ENCODE measurements at regions not wholly inside any gene's neighbourhood (a gene's known extent, or its start where the extent isn't known, plus 50 kb on each side); places are given as distances from the start of the nearest gene placed in this dataset.
"Not testable (repeated sequence)": the region's sequence is repeated elsewhere in the genome, so short reads cannot be mapped to it uniquely, and the experiment has no call there.

DNA sequence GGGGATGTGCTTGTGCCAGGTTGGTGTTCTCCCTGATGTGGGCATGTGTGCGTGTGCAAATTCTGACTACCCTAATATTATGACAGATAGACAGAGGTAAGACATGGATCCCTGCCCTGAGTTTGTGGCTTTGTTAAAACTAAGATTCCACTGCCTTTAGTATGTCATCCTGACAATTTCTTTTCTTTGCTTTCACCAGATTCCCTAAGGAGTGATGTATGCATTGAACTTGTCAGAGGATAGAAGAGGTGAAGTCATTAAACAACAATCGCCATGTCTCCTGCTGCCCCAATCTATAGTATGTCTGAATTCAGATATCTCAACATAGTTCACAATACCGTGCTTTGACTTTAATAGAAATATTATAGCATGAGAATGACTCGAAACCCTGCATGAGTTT lies 137.1 kb upstream of the ELAC2 start:
- H3K27ac Mint-ChIP-seq, result no peak overlapping the region
- no peak overlapping the region for H3K4me3 Mint-ChIP-seq
- DNase-seq, result no peak
- H3K27me3 Mint-ChIP-seq, result peaks cover 4% of the 10 kb centered on the region
- no peak for ATAC-seq
- no peaks in the 10 kb centered on the region for H3K9me3 ChIP-seq (ENCODE audit: control insufficient read depth, low read length, poor library complexity, severe bottlenecking)
- no peaks in the 10 kb centered on the region for H3K36me3 Mint-ChIP-seq (ENCODE audit: low read depth)
- no peaks in the 10 kb centered on the region for H3K4me1 Mint-ChIP-seq

DNA sequence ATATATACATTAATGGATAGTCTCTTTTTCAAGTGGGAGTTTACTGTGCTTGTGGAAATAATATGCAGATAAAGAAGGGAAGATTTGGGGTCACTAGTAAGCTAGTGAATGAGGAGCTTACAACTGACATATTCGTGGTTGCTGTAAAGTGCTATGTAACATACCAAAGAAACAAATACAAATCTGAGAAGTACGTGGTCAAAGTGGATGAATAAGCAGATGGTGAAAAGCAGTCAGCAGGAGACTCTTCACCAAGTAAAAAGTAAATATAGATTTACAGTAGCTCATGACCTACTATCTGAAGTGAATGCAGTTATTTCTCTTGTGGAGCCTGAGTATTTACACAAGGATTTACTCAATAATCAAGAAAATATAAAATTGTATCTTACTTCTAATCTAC lies 136.6 kb upstream of the ELAC2 start:
- H3K27ac Mint-ChIP-seq, result no peak overlapping the region
- DNase-seq (no peak), ATAC-seq (no peak)
- no peak overlapping the region for H3K4me3 Mint-ChIP-seq
- H3K4me1 Mint-ChIP-seq, result no peaks in the 10 kb centered on the region
- no peaks in the 10 kb centered on the region for H3K9me3 ChIP-seq (ENCODE audit: control insufficient read depth, low read length, poor library complexity, severe bottlenecking)
- peaks cover 4% of the 10 kb centered on the region for H3K27me3 Mint-ChIP-seq
- no peaks in the 10 kb centered on the region for H3K36me3 Mint-ChIP-seq (ENCODE audit: low read depth)

DNA sequence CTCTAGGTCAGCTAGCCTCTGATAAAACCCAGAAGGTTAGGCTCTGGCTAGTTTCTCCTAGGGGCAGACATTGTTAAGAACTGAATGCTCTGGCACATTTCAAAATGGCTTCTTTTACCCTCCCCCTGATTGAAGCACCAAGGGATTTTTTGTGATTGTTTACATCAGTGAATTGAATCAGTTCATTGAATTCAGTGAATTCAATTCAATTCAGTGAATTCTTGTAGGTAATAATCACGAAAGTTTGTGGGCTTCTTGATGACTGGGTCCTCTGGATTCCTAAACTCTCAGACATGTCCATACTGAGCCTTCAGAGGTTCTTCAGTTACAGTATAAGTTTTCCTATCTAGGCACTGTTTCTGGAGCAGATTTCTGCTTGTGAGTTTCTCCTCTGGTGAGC lies 135.2 kb upstream of the ELAC2 start:
- H3K27ac Mint-ChIP-seq, result no peak overlapping the region
- no peak overlapping the region for H3K4me3 Mint-ChIP-seq
- peaks cover 4% of the 10 kb centered on the region for H3K27me3 Mint-ChIP-seq
- H3K9me3 ChIP-seq (ENCODE audit: control insufficient read depth, low read length, poor library complexity, severe bottlenecking), result no peaks in the 10 kb centered on the region
- ATAC-seq, result no peak
- no peaks in the 10 kb centered on the region for H3K36me3 Mint-ChIP-seq (ENCODE audit: low read depth)
- no peaks in the 10 kb centered on the region for H3K4me1 Mint-ChIP-seq
- no peak for DNase-seq

DNA sequence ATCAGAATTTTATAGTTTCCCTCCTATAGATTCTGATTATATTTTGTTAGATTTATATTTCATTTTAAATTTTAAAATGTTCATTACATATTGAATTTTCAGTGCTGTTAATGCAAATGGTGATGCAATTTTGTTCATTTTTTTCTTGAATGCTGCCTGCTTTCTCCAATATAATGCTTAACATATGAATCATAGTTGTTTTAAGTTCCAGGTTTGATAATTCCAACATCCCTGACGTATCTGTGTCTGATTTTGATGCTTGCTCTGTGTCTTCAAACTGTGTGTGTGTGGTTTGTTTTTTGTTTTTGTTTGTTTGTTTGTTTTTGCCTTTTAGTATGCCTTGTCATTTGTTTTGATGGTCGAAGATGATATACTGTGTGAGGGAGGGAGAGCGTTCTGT lies 134.7 kb upstream of the ELAC2 start:
- no peaks in the 10 kb centered on the region for H3K36me3 Mint-ChIP-seq (ENCODE audit: low read depth)

DNA sequence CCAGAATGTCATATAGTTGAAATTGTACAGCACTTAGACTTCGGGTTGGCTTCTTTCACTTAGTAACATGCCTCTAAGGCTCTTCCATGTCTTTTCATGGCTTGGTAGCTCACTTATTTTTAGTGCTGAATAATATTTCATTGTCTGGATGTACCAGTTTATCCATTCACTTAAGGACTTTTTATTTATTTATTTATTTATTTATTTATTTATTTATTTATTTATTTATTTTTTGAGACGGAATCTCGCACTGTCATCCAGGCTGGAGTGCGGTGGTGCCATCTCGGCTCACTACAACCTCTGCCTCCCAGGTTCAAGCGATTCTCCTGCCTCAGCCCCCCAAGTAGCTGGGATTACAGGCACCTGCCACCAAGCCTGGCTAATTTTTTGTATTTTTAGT lies 132.9 kb upstream of the ELAC2 start:
- H3K36me3 Mint-ChIP-seq (ENCODE audit: low read depth); H3K9me3 ChIP-seq (ENCODE audit: control insufficient read depth, low read length, poor library complexity, severe bottlenecking); H3K27ac Mint-ChIP-seq; DNase-seq; H3K4me3 Mint-ChIP-seq; H3K4me1 Mint-ChIP-seq; ATAC-seq: not testable (repeated sequence)
- peaks cover 11% of the 10 kb centered on the region for H3K27me3 Mint-ChIP-seq

More for the DNA sequence above, 134.7 kb upstream of the ELAC2 start:
- H3K4me1 Mint-ChIP-seq, result no peaks in the 10 kb centered on the region
- no peak for DNase-seq
- no peaks in the 10 kb centered on the region for H3K9me3 ChIP-seq (ENCODE audit: control insufficient read depth, low read length, poor library complexity, severe bottlenecking)
- no peak overlapping the region for H3K4me3 Mint-ChIP-seq
- H3K27ac Mint-ChIP-seq, result no peak overlapping the region
- no peak for ATAC-seq
- H3K27me3 Mint-ChIP-seq, result peaks cover 8% of the 10 kb centered on the region

DNA sequence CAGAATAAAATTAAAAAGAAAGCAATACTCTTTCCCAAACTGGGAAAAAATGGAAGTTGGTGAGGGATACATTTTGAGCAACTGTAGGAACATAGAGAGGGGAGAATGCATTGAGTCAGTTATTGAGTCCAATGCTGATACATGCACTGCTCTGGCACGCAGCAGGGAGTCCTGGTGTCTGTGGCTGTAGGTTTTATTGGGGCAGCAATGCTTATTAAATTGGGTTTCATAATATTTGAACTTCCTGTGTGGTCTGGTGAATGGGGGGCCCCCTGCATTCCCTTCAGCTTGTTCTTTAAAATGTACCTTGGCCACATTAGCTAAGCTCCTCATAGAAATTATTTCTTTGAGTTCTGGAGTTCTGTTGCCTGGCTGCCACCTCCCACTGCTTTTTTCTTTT lies 125.2 kb upstream of the ELAC2 start:
- no peaks in the 10 kb centered on the region for H3K9me3 ChIP-seq (ENCODE audit: control insufficient read depth, low read length, poor library complexity, severe bottlenecking)
- H3K4me3 Mint-ChIP-seq, result no peak overlapping the region
- ATAC-seq, result no peak
- H3K36me3 Mint-ChIP-seq (ENCODE audit: low read depth), result no peaks in the 10 kb centered on the region
- no peak for DNase-seq
- H3K4me1 Mint-ChIP-seq, result no peaks in the 10 kb centered on the region
- H3K27ac Mint-ChIP-seq, result no peak overlapping the region
- peaks cover 7% of the 10 kb centered on the region for H3K27me3 Mint-ChIP-seq

DNA sequence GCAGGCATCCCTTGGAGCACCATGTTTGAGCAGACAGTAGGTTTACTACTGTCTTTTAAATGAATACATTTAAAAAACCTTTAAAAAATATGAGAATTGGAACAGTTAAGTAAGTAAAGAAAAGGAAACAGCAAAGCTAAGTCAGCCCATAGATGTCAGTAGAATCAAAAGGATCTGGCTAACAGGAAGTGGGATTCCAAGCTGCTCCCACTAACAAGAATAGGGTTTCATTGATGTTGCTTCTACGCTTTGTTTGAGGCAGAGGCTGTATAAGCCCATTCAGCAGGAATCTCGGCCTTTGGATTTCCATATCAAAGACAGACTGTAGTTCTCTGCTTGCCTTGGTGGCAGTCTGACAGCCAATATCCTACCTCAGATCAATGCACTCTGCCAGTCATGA lies 122.9 kb upstream of the ELAC2 start:
- Mint-ChIP-seq H3K4me1 (no peaks in the 10 kb centered on the region), H3K4me3 (no peak overlapping the region), H3K27me3 (no peaks in the 10 kb centered on the region), H3K27ac (no peak overlapping the region), H3K36me3 (ENCODE audit: low read depth) (no peaks in the 10 kb centered on the region)
- DNase-seq (no peak), ATAC-seq (no peak)
- H3K9me3 ChIP-seq (ENCODE audit: control insufficient read depth, low read length, poor library complexity, severe bottlenecking), result no peaks in the 10 kb centered on the region

DNA sequence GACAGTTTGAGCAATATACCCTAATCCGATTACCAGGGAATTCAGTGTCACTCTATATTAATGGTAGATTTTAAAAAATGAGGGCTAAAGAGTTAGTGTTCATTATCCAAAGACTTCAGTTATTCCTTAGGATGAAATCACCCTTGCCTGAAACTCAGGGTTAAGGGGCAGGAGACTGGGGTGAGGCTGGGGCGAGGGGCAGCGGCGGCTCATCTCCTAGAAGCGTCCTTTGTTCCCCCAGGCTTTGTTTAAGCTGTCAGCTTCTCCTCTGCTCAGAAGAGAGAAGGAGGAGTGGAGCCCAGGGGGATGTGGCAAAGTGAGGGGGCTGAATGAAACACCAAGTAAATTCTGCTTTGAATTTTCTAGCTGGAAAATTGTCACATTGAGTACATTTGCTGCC lies 117.7 kb upstream of the ELAC2 start:
- Mint-ChIP-seq H3K4me1 (no peaks in the 10 kb centered on the region), H3K4me3 (no peak overlapping the region), H3K36me3 (ENCODE audit: low read depth) (no peaks in the 10 kb centered on the region), H3K27ac (no peak overlapping the region), H3K27me3 (no peaks in the 10 kb centered on the region)
- no peak for DNase-seq
- no peaks in the 10 kb centered on the region for H3K9me3 ChIP-seq (ENCODE audit: control insufficient read depth, low read length, poor library complexity, severe bottlenecking)
- no peak for ATAC-seq

DNA sequence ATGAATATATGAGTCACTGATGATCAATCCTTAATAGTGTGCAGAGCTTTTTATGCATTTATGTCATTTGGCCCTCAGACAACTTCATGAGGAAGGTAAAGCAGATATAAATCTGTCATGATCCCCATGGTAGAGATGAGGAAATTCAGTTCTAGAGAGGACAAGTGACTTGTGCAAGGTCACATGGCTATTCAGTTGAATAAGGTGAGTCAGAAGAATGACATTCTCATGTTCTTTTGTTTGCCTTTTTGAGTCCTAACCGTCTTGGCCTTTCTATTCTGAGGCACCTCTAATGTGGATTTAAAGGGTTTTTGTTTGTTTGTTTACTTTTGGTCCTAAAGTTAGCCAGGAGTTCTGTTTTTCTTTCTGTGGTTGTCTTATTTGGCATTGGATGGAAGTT lies 116.2 kb upstream of the ELAC2 start:
- H3K4me3 Mint-ChIP-seq, result no peak overlapping the region
- DNase-seq, result no peak
- no peaks in the 10 kb centered on the region for H3K9me3 ChIP-seq (ENCODE audit: control insufficient read depth, low read length, poor library complexity, severe bottlenecking)
- no peak overlapping the region for H3K27ac Mint-ChIP-seq
- H3K4me1 Mint-ChIP-seq, result no peaks in the 10 kb centered on the region
- H3K27me3 Mint-ChIP-seq, result no peaks in the 10 kb centered on the region
- H3K36me3 Mint-ChIP-seq (ENCODE audit: low read depth), result no peaks in the 10 kb centered on the region
- no peak for ATAC-seq

DNA sequence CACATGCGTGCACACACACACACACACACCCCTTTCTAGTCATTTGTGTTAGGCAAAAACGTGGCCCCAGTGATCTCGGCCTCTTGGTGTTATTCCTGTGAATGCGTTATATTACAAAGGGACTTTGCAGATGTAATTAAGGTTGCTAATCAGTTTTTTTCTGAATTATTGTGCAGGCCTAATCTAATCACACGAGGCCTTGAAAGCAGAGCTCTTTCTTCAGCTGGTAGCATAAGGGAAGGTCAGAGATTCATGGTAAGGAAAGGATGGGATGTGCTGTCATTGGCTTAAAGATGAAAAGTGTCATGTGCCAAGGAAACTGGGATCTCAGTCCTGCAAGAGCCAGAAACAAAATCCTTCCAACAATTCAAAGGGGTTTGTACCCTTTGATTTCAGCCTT lies 113.4 kb upstream of the ELAC2 start:
- Mint-ChIP-seq H3K27ac (no peak overlapping the region), H3K27me3 (peaks cover 16% of the 10 kb centered on the region), H3K4me1 (no peaks in the 10 kb centered on the region), H3K4me3 (no peak overlapping the region), H3K36me3 (ENCODE audit: low read depth) (no peaks in the 10 kb centered on the region)
- no peaks in the 10 kb centered on the region for H3K9me3 ChIP-seq (ENCODE audit: control insufficient read depth, low read length, poor library complexity, severe bottlenecking)
- DNase-seq (no peak), ATAC-seq (no peak)

DNA sequence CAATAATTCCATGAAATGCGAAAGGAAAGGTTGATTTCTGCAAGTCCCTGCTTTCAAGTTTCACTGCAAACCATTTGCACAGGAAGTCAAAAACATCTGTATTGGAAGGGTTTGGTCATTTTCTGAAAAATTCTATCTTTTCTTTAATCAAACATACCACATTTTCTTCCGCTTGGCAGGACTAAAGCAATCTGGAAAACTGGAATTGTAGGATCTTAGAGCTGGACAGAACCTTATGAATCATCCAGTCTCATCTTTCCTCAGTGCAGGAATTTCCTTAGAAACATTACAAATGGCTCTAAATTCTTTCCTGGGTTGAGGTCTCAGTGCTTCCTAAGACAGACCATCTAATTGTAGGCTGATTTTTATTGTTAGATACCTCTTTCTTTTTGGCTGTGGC lies 111.5 kb upstream of the ELAC2 start:
- no peak for DNase-seq
- no peaks in the 10 kb centered on the region for H3K36me3 Mint-ChIP-seq (ENCODE audit: low read depth)

DNA sequence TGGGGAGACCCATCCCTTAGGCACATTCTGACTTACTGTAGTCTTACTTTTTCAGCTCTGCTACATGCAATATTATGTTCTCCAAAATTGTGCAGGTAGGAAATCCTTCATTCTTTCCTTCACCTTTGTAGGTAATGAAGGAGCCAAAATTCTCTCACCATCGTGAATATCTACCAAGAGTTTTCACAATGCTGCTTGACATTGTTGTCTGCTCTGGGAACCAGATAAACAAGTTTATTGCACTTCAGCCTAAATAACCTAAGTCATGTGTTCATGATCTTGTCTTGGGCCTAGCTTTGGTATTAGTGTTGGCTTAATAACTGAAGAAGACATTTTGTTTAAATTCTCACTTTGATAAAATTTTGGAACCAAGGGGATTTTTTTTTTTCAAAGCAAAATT lies 110.8 kb upstream of the ELAC2 start:
- H3K27me3 Mint-ChIP-seq, result peaks cover 19% of the 10 kb centered on the region

More for the DNA sequence above, 111.5 kb upstream of the ELAC2 start:
- no peak overlapping the region for H3K4me3 Mint-ChIP-seq
- no peaks in the 10 kb centered on the region for H3K9me3 ChIP-seq (ENCODE audit: control insufficient read depth, low read length, poor library complexity, severe bottlenecking)
- H3K27ac Mint-ChIP-seq, result no peak overlapping the region
- no peaks in the 10 kb centered on the region for H3K4me1 Mint-ChIP-seq
- H3K27me3 Mint-ChIP-seq, result peaks cover 19% of the 10 kb centered on the region
- ATAC-seq, result no peak

DNA sequence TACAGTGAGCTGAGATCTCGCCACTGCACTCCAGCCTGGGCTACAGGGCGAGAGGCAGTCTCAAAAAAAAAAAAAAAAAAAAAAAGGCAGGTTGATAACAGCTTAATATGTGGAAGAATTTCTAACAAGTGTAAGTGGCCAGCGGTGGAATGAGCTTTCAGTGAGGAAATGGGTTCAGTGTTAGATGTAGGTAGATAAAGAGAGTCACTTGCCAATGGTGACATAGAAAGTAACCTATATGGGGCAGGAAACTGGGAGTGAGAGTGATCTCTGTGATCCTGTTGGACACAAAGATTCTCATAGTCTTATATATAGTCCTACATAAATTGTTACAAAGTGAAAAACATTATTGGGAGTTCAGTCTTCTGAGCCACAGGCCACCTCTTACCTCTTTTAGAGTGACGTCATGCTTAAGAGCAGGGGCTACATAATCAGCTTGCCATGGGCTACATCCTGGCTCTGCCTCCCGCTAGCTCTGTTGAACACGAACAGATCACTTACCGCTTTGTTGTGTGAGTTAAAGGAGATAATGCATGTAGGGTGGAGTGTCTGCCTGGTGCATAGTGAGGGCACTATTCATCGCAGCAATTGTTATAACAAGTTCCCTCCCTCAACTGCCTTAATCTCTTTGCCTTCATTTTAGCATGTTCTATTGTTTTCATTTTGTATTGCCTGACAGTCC lies 110.2 kb upstream of the ELAC2 start:
- Mint-ChIP-seq H3K27me3 (peaks cover 19% of the 10 kb centered on the region), H3K4me1 (no peaks in the 10 kb centered on the region), H3K36me3 (ENCODE audit: low read depth) (no peaks in the 10 kb centered on the region), H3K27ac (no peak overlapping the region), H3K4me3 (no peak overlapping the region)
- DNase-seq (no peak), ATAC-seq (no peak)
- no peaks in the 10 kb centered on the region for H3K9me3 ChIP-seq (ENCODE audit: control insufficient read depth, low read length, poor library complexity, severe bottlenecking)

More for the DNA sequence above, 110.8 kb upstream of the ELAC2 start:
- no peaks in the 10 kb centered on the region for H3K4me1 Mint-ChIP-seq
- ATAC-seq (no peak), DNase-seq (no peak)
- no peak overlapping the region for H3K27ac Mint-ChIP-seq
- H3K4me3 Mint-ChIP-seq, result no peak overlapping the region
- H3K9me3 ChIP-seq (ENCODE audit: control insufficient read depth, low read length, poor library complexity, severe bottlenecking), result no peaks in the 10 kb centered on the region
- no peaks in the 10 kb centered on the region for H3K36me3 Mint-ChIP-seq (ENCODE audit: low read depth)

DNA sequence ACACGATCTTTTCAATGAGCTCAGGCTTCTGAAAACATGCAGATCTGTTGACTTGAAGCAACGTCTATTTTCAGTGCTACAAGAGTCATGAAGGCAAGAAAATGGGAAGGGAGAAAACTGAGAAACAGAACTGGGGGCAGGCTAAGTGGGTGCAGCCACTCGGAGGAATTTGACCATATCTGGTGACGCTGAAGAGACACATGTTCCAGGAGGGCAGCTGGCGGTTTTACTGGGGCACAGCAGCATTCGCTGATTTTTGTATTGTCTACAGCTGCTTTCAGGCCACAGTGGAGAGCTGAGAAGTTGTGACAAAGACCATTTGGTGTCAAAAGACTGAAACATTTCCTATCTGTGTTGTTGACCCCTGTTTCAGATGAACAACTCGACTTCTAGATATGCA lies 103.0 kb upstream of the ELAC2 start:
- no peak overlapping the region for H3K4me3 Mint-ChIP-seq
- H3K36me3 Mint-ChIP-seq (ENCODE audit: low read depth), result no peaks in the 10 kb centered on the region
- DNase-seq (no peak), ATAC-seq (no peak)
- H3K9me3 ChIP-seq (ENCODE audit: control insufficient read depth, low read length, poor library complexity, severe bottlenecking), result no peaks in the 10 kb centered on the region
- H3K4me1 Mint-ChIP-seq, result no peaks in the 10 kb centered on the region
- H3K27ac Mint-ChIP-seq, result no peak overlapping the region
- H3K27me3 Mint-ChIP-seq, result peaks cover 7% of the 10 kb centered on the region
